ELF-1 (cell line): ENCODE measurements at regions not wholly inside any gene's neighbourhood (a gene's known extent, or its start where the extent isn't known, plus 50 kb on each side); places are given as distances from the start of the nearest gene placed in this dataset.

Source experiments
- DNase-seq: peaks from one replicate; pipeline ENCODE4 v3.0.0-alpha.2; 2016; ENCODE audit warnings: low read depth, low spot score

- peak; percentile 78 for DNase-seq
These were observed 149.9 kb downstream of the SHQ1 start for GRCh38 chr3:72698154-72698917.

GRCh38 chr3:72697717-72698116 lies 150.5 kb downstream of the SHQ1 start:
- peak; percentile 28 for DNase-seq

GRCh38 chr3:72696815-72697214 lies 151.4 kb downstream of the SHQ1 start:
- DNase-seq: peak; percentile 34

- DNase-seq: peak; percentile 67
These were observed 153.8 kb downstream of the SHQ1 start for GRCh38 chr3:72694398-72694797.

GRCh38 chr3:72692990-72693389 lies 155.3 kb downstream of the SHQ1 start:
- DNase-seq: peak; percentile 38

- peak; percentile 46 for DNase-seq
These were observed 157.6 kb downstream of the SHQ1 start for GRCh38 chr3:72690629-72691028.

GRCh38 chr3:72682936-72683452 lies 165.3 kb downstream of the SHQ1 start:
- no peak for DNase-seq

GRCh38 chr3:72681598-72681997 lies 166.6 kb downstream of the SHQ1 start:
- DNase-seq: no peak

- no peak for DNase-seq
These were observed 167.5 kb downstream of the SHQ1 start for GRCh38 chr3:72680766-72681165.

- DNase-seq: no peak
These were observed 168.6 kb downstream of the SHQ1 start for GRCh38 chr3:72679540-72680198.

- DNase-seq: no peak
These were observed 169.4 kb downstream of the SHQ1 start for GRCh38 chr3:72678867-72679266.

- DNase-seq: no peak
These were observed 169.9 kb downstream of the SHQ1 start for GRCh38 chr3:72678380-72678779.

- DNase-seq: no peak
These were observed 173.0 kb downstream of the SHQ1 start for GRCh38 chr3:72675243-72675642.

GRCh38 chr3:72673011-72673771 lies 175.1 kb downstream of the SHQ1 start:
- DNase-seq: no peak

GRCh38 chr3:72669224-72669623 lies 179.0 kb downstream of the SHQ1 start:
- DNase-seq: no peak

GRCh38 chr3:72666447-72666755 lies 181.8 kb downstream of the SHQ1 start:
- no peak for DNase-seq

GRCh38 chr3:72665701-72666446 lies 182.4 kb downstream of the SHQ1 start:
- peak; percentile 67 for DNase-seq

GRCh38 chr3:72665103-72665502 lies 183.1 kb downstream of the SHQ1 start:
- DNase-seq: no peak

GRCh38 chr3:72664184-72664975 lies 183.9 kb downstream of the SHQ1 start:
- DNase-seq: no peak

- DNase-seq: no peak
These were observed 184.8 kb downstream of the SHQ1 start for GRCh38 chr3:72663429-72663828.

GRCh38 chr3:72661115-72661457 lies 187.2 kb downstream of the SHQ1 start:
- no peak for DNase-seq
